ENCODE measurements at regions not wholly inside any gene's neighbourhood (a gene's known extent, or its start where the extent isn't known, plus 50 kb on each side); places are given as distances from the start of the nearest gene placed in this dataset.

GRCh38 chr9:126109575-126109974, 217.1 kb upstream of the MVB12B start (continued):
- TF ChIP-seq NUFIP1 (IDR thresholded peaks at IDR 0.05; ENCODE audit: partially characterized antibody) (no peak), DNMT1 (IDR thresholded peaks at IDR 0.05) (no peak), ZSCAN29 (IDR thresholded peaks at IDR 0.05) (no peak), ZNF778 (CRISPR knock-in tag; IDR thresholded peaks at IDR 0.05) (no peak), BCOR (IDR thresholded peaks at IDR 0.05) (no peak), TRIM28 (IDR thresholded peaks at IDR 0.05) (no peak), HSF4 (CRISPR knock-in tag; IDR thresholded peaks at IDR 0.05; ENCODE audit: borderline replicate concordance) (no peak), NFIC (IDR thresholded peaks at IDR 0.05) (no peak), TAF7 (tag; IDR thresholded peaks at IDR 0.05) (no peak), CREB1 (IDR thresholded peaks at IDR 0.05) (no peak), CREB1 (CRISPR knock-in tag; IDR thresholded peaks at IDR 0.05) (no peak), RBM34 (IDR thresholded peaks at IDR 0.05; ENCODE audit: borderline replicate concordance, insufficient read depth, low read length) (no peak), COPS2 (conservative IDR thresholded peaks at IDR 0.05) (no peak)

GRCh38 chr9:126111556-126111955, 215.1 kb upstream of the MVB12B start:
- no peak for FAIRE-seq
- no peaks in the 10 kb centered on the region for H3K9me1 ChIP-seq (ENCODE audit: control insufficient read depth, insufficient read depth, low read length)
- no TSS peak for BruUV-seq (replicated peaks)
- no peak for ATAC-seq
- CTCF ChIA-PET (ENCODE audit: low intra/inter-chr PET ratio): no interaction called here
- no peak overlapping the region for H3K27ac ChIP-seq (ENCODE audit: extremely low read depth, low read depth, low read length)
- peaks cover under 1 to 30% of the 10 kb centered on the region in 2 experiments; a peak in 3 of 5 replicates for H3K27me3 ChIP-seq (ENCODE audit: control insufficient read depth in 2 of 2, insufficient read depth in 2 of 2, low read length in 2 of 2)
- H3K36me3 ChIP-seq (ENCODE audit: control insufficient read depth, insufficient read depth, low read length): no peaks in the 10 kb centered on the region
- no peak overlapping the region for H2AFZ ChIP-seq (ENCODE audit: low read depth, low read length)
- H3K4me3 ChIP-seq: no peak overlapping the region
- intact Hi-C loops (cut with micrococcal nuclease): no loop called here
- no peak for DNase-seq (ENCODE audit: extremely low read depth in 1 of 4, low spot score in 3 of 4)
- no peaks in the 10 kb centered on the region for H3K9me3 ChIP-seq (replicated peaks; ENCODE audit: control insufficient read depth, insufficient read depth, low read depth, low read length)
- no peaks in the 10 kb centered on the region for H3K4me1 ChIP-seq (replicated peaks in 1 of 2; ENCODE audit: control insufficient read depth in 2 of 2, insufficient read depth in 2 of 2, low read length in 2 of 2)
- POLR2A ChIA-PET: interaction anchor here (0.7 kb wide), 1 partner anchor 327 kb away, joined by 3 read pairs; no protein-coding TSS in a partner anchor
- in situ Hi-C loops (cut with MboI): no loop called here
- H4K20me1 ChIP-seq (replicated peaks; ENCODE audit: control insufficient read depth, insufficient read depth, low read length): no peaks in the 10 kb centered on the region; the same call in 1 of the 2 replicates
- H3K9ac ChIP-seq (ENCODE audit: insufficient read depth in 1 of 2, low read depth in 2 of 2, low read length in 2 of 2): no peak overlapping the region
- H3K4me2 ChIP-seq (ENCODE audit: insufficient read depth, low read length): no peak overlapping the region
- H3K79me2 ChIP-seq (ENCODE audit: control insufficient read depth, insufficient read depth, low read length): no peaks in the 10 kb centered on the region
- WGBS (ENCODE audit: insufficient coverage, low coverage, missing lambda C conversion rate): 0% methylated on average over 5 of the region's 5 CpGs
- TF ChIP-seq, protein P1, sequence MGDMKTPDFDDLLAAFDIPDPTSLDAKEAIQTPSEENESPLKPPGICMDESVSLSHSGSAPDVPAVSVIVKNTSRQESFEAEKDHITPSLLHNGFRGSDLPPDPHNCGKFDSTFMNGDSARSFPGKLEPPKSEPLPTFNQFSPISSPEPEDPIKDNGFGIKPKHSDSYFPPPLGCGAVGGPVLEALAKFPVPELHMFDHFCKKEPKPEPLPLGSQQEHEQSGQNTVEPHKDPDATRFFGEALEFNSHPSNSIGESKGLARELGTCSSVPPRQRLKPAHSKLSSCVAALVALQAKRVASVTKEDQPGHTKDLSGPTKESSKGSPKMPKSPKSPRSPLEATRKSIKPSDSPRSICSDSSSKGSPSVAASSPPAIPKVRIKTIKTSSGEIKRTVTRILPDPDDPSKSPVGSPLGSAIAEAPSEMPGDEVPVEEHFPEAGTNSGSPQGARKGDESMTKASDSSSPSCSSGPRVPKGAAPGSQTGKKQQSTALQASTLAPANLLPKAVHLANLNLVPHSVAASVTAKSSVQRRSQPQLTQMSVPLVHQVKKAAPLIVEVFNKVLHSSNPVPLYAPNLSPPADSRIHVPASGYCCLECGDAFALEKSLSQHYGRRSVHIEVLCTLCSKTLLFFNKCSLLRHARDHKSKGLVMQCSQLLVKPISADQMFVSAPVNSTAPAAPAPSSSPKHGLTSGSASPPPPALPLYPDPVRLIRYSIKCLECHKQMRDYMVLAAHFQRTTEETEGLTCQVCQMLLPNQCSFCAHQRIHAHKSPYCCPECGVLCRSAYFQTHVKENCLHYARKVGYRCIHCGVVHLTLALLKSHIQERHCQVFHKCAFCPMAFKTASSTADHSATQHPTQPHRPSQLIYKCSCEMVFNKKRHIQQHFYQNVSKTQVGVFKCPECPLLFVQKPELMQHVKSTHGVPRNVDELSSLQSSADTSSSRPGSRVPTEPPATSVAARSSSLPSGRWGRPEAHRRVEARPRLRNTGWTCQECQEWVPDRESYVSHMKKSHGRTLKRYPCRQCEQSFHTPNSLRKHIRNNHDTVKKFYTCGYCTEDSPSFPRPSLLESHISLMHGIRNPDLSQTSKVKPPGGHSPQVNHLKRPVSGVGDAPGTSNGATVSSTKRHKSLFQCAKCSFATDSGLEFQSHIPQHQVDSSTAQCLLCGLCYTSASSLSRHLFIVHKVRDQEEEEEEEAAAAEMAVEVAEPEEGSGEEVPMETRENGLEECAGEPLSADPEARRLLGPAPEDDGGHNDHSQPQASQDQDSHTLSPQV (IDR thresholded peaks at IDR 0.05): no peak
- TF ChIP-seq AFF1 (IDR thresholded peaks at IDR 0.05; ENCODE audit: low read depth in 1 of 2, partially characterized antibody in 2 of 2): no peak
- no peak for TF ChIP-seq ZNF347 (CRISPR knock-in tag; IDR thresholded peaks at IDR 0.05; ENCODE audit: low read depth)

All from K562 (cell line).